Left lobe of liver (tissue), 2 donors: ENCODE measurements at regions not wholly inside any gene's neighbourhood (a gene's known extent, or its start where the extent isn't known, plus 50 kb on each side); places are given as distances from the start of the nearest gene placed in this dataset.

Experiments
- ATAC-seq: fragments of 200-7000 bp; cut with Tn5 transposase; one replicate; pipeline ENCODE4 v1.9.1; 2020; ENCODE audit warnings: mild to moderate bottlenecking, moderate library complexity
- DNase-seq: peaks from one replicate; pipeline ENCODE4 v3.0.0-alpha.2; 2020; ENCODE audit warnings: low spot score
- donor health status: DM: no; HTN: no; CAD: no; lungs with moderate emphysema.
- donor health status: DM: no; HTN: yes; CAD: no.

GRCh38 chr2:40896358-40896757 lies 444.5 kb upstream of the SLC8A1 start:
- DNase-seq (no peak), ATAC-seq (no peak)

GRCh38 chr2:40914666-40915065 lies 462.8 kb upstream of the SLC8A1 start:
- ATAC-seq (no peak), DNase-seq (no peak)

- no peak for DNase-seq
- ATAC-seq = no peak
These were observed 463.8 kb upstream of the SLC8A1 start for GRCh38 chr2:40915651-40916050.

DNA sequence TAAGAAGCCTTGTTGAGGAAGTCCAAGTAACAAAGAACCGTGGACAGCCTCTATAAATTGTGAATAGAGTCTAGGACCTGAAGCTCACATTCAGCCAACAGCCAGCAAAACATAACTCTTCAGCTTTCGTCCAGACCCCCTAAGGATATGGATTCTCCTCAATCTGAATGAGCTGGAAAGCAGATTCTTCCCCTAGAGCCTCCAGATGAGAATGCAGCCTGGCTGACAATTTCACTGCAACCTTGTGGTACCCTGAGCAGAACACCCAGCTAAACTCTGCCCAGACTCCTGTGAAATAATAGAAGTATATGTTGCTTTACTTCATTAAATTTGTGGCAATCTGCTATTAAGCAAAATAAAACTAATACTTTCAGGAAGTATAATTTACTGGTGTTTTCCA lies 483.5 kb upstream of the SLC8A1 start:
- ATAC-seq (no peak), DNase-seq (no peak)

GRCh38 chr2:40937284-40937683 lies 485.4 kb upstream of the SLC8A1 start:
- ATAC-seq (no peak), DNase-seq (no peak)

GRCh38 chr2:40953341-40953740 lies 501.5 kb upstream of the SLC8A1 start:
- no peak for ATAC-seq
- DNase-seq = no peak

DNA sequence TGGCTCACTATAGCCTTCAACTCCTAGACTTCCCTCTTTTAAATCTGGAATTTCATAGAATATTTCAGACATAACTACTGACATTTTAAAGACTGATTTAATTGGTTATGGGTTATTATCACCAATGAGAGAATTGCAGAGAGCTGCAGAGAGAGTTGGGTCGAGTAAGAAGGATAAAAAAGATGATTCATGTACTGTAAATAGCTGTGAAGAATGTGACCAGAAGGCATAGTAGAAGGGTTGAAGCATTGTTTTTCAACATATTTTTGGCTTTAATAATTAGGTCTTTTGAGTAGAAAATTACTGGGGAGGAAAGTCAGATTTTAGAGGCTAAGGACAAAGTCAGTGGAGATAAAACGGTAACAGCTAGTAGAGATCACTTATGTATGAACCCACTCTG lies 503.2 kb upstream of the SLC8A1 start:
- no peak for ATAC-seq
- DNase-seq = no peak

DNA sequence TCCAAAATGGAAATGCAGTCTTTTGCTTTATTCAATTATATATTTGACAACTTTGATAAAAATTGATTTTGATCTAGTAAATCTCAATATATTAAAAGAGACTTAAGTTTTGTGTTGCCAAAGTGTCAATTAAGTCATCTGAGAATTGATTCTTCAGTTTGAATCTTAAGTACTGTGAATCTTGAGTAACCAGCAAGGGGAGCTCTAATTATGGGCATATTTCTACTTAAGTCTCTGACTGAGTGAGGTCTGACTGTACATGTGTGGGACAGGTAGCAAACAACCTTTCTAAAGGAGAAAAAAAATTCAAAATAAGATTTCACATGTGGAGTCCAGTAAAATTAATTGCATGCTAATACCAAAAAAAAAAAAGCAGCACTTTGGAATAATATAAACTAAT lies 503.7 kb upstream of the SLC8A1 start:
- no peak for DNase-seq

DNA sequence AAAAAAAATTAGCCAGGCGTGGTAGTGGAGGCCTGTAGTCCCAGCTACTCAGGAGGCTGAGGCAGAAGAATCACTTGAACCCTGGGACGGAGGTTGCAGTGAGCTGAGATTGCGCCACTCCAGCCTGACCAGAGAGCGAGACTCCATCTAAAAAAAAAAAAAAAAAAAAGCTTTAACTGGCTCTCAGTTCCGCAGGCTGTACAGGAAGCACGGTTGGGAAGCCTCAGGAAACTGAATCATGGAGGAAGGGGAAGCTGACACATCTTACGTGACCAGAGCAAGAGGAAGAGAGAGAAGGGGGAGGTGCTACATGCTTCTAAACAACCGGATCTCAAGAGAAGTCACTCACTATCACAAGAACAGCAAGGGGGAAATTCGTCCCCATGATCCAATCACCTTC lies 505.6 kb upstream of the SLC8A1 start:
- DNase-seq (no peak), ATAC-seq (peak; percentile 34)

More for the DNA sequence above, 503.7 kb upstream of the SLC8A1 start:
- no peak for ATAC-seq

GRCh38 chr2:40962026-40962425 lies 510.1 kb upstream of the SLC8A1 start:
- ATAC-seq (no peak), DNase-seq (no peak)

DNA sequence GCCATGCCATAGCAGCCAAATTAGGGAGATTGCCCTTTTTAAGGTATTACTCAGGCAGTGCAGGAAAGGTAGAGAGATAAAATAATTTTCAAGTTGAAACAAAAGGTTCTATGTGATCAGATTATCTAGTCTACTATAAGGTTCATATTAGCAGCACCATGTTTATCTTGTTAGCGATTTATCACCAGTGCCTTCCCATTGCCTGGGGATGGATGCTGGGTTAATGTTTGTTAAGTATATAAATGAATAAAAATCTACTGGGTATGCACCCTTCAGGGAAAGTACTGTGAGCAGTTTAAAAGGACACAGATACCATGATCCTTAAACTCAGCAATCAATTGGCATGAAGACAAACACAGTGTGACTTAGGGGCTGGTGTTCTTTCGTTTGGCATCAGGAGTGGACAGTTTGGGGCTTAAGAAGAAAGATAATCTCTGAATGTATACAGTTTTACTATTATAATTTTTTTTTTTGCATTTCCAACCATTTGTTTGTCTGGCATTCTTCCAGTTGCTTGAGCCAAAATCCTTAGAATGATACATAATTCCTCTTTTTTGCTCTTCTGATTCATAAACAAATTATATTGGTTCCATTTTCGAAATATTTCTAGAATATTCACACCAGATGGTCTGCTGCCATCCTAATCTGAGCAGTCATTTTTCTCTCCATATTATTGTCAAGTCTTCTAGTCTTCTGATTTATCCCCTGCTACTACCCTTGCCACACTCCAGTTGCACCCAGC lies 512.8 kb upstream of the SLC8A1 start:
- DNase-seq (no peak), ATAC-seq (no peak)

- DNase-seq = no peak
- ATAC-seq = no peak
These were observed 515.6 kb upstream of the SLC8A1 start for GRCh38 chr2:40967451-40967850.

- ATAC-seq (no peak), DNase-seq (no peak)
These were observed 523.3 kb upstream of the SLC8A1 start for GRCh38 chr2:40975151-40975550.

DNA sequence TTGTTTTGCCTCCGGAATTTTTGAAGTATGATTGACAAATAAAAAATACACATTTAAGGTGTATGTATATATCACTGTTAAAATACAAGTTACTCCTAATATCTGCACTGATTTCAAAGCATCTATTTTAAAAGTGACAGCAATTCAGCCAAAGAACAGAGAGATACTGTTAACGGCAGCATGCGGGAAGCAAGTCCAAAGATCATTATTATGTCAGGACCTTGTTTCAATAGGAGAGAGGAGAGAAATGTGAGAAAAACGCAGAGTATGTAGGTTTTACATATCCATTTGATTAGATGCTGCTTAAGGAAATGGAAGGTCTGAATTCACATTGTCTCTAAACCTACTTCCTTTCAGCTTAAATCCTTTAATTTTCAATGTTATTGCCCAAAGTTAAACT lies 545.5 kb upstream of the SLC8A1 start:
- no peak for ATAC-seq
- no peak for DNase-seq

GRCh38 chr2:41000374-41000773 lies 548.5 kb upstream of the SLC8A1 start:
- DNase-seq (no peak), ATAC-seq (no peak)

DNA sequence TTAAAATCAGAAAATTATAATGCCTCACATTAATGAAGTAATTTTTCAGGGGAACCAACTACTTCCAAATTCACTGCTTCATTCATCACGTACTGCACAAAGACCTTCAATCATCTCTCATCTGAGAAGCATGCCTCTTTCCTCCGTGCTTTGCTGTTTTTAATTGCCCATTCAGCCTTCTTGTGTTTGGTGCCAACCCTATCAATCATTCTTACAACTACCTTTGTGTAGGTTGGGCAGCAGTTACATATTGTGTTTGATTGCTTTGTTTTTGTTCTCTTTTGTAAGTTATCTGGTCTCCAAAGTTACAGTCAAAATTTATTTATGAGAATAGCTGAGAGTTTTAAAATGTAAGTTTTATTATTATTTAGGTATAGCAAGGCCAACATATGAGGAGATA lies 549.0 kb upstream of the SLC8A1 start:
- no peak for ATAC-seq
- DNase-seq = no peak

GRCh38 chr2:41004700-41005099 lies 552.8 kb upstream of the SLC8A1 start:
- DNase-seq = no peak
- ATAC-seq = no peak

- DNase-seq (no peak), ATAC-seq (no peak)
These were observed 568.5 kb upstream of the SLC8A1 start for GRCh38 chr2:41020358-41020757.

GRCh38 chr2:41024816-41025215 lies 572.9 kb upstream of the SLC8A1 start:
- no peak for ATAC-seq

DNA sequence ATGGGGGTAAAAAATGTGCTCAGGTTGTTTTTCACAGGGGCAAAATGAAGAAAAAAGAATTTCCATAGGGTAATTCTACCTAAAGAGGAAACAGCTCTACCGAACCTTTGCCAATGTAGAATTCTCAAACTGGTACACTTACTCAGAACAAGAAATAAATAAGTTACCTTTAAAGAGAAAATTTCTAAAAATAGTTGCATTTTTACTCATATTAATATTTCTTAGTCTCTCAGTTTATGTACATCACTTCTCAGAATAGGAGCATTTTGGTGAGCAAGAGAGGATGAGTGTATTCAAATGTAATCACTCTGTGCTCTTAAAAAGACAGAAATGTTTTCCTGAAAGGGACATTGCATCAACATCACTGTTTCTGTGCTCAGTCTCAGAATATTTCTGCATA lies 574.7 kb upstream of the SLC8A1 start:
- DNase-seq (no peak), ATAC-seq (no peak)

More at GRCh38 chr2:41024816-41025215, 572.9 kb upstream of the SLC8A1 start:
- DNase-seq = no peak

DNA sequence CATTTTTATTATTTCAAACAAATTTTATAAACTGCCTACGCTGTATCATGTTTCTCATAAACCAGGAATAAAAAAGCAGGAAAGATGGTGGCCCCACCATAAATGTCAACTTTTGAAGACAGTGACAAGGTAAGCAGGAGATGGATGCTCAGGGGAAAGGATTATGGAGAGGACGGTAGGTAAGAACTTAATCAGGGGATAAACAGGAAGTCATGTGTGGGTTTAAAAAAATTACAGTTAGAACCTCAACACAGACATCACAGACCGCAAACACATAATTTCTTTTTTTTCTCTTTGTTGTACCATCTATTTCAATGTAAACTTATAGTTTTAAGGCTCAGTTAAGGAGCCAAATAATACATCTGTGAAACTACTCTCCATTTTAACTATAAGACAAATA lies 575.2 kb upstream of the SLC8A1 start:
- no peak for DNase-seq
- ATAC-seq = no peak

DNA sequence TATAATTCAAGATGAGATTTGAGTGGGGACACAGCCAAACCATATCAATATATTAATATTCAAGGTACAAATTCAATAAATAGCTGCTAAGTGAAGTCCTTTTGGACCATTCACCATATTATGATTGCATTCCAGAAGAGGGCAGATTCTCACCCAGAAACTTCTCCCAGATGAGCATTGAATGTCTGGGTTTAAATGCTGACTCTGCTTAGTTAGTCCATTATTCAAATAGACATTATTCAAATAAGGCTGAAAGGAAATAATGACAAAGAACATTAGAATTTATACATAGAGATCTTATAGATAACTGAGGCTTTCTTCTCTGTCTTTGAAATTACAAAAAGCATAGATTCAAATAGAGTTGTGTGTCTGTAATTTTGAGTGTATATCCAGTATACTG lies 579.4 kb upstream of the SLC8A1 start:
- ATAC-seq (no peak), DNase-seq (no peak)

GRCh38 chr2:41032715-41033114 lies 580.8 kb upstream of the SLC8A1 start:
- ATAC-seq = no peak
- DNase-seq = no peak
